22Rv1 (cell line): ENCODE measurements at regions not wholly inside any gene's neighbourhood (a gene's known extent, or its start where the extent isn't known, plus 50 kb on each side); places are given as distances from the start of the nearest gene placed in this dataset.

ENCODE experiments used
- H3K27ac ChIP-seq: fragments of 450-650 bp; 2 replicates; pipeline ENCODE4 v1.5.1; 2017
- CTCF ChIP-seq: fragments of 450-650 bp; IDR thresholded peaks from 2 replicates; pipeline ENCODE4 v1.5.1; 2017; ENCODE audit warnings: mild to moderate bottlenecking
- ZFX ChIP-seq: fragments of 450-650 bp; IDR thresholded peaks from 2 replicates; pipeline ENCODE4 v1.6.1; 2017; ENCODE audit warnings: antibody characterized with exemption, borderline replicate concordance

- H3K27ac ChIP-seq: no peak overlapping the region
- TF ChIP-seq ZFX (no peak), CTCF (no peak)
Measured at GRCh38 chr4:18570370-18570769, 548.8 kb upstream of the LCORL start.

- TF ChIP-seq ZFX (no peak), CTCF (no peak)
- no peak overlapping the region for H3K27ac ChIP-seq
Measured at GRCh38 chr4:18568600-18568999, 547.0 kb upstream of the LCORL start.

- TF ChIP-seq ZFX: no peak
- no peak for TF ChIP-seq CTCF
- H3K27ac ChIP-seq: no peak overlapping the region
Measured at GRCh38 chr4:18566970-18567799, 545.6 kb upstream of the LCORL start.

GRCh38 chr4:18559492-18559891 is 537.9 kb upstream of the LCORL start:
- no peak overlapping the region for H3K27ac ChIP-seq
- TF ChIP-seq ZFX: no peak
- TF ChIP-seq CTCF: no peak

GRCh38 chr4:18556402-18556801 is 534.8 kb upstream of the LCORL start:
- no peak overlapping the region for H3K27ac ChIP-seq
- TF ChIP-seq ZFX: no peak
- no peak for TF ChIP-seq CTCF

GRCh38 chr4:18540349-18540748 is 518.8 kb upstream of the LCORL start:
- H3K27ac ChIP-seq: no peak overlapping the region
- no peak for TF ChIP-seq ZFX
- no peak for TF ChIP-seq CTCF

GRCh38 chr4:18538121-18538520 is 516.6 kb upstream of the LCORL start:
- no peak overlapping the region for H3K27ac ChIP-seq
- TF ChIP-seq ZFX (no peak), CTCF (no peak)
